AG04449 (cell line): ENCODE measurements at regions not wholly inside any gene's neighbourhood (a gene's known extent, or its start where the extent isn't known, plus 50 kb on each side); places are given as distances from the start of the nearest gene placed in this dataset.

Experiments
- CTCF ChIA-PET: fragments of 350-600 bp; formaldehyde crosslinking; extraction: SDS; loops from one replicate; lab custom pipeline; 2021; ENCODE audit warnings: antibody characterized with exemption; lab: Yijun Ruan, JAX
- POLR2A ChIA-PET: fragments of 400-600, 350-600 bp; formaldehyde crosslinking; extraction: SDS; loops from one replicate; lab custom pipeline; 2020; ENCODE audit warnings: antibody characterized with exemption, inconsistent platforms; lab: Yijun Ruan, JAX
- DNase-seq: peaks from one replicate; pipeline ENCODE4 v3.0.0-alpha.2; 2010; ENCODE audit warnings: low read depth, low spot score
- H3K4me3 ChIP-seq: 2 replicates; pipeline ENCODE4 v1.5.1; 2011; ENCODE audit warnings: low read depth, mild to moderate bottlenecking, control low read depth, low read length
- CTCF ChIP-seq: IDR thresholded peaks from one replicate; pipeline ENCODE4 v1.5.1; 2011; ENCODE audit warnings: mild to moderate bottlenecking, moderate library complexity, low read length, control low read depth, inconsistent platforms; ENCODE audit not compliant: insufficient read depth; ENCODE audit errors: missing control alignments

- CTCF ChIA-PET, result interaction anchor here (2.0 kb wide), 1 partner anchor 9 kb away, joined by 7 read pairs; no protein-coding TSS in a partner anchor
- H3K4me3 ChIP-seq, result no peak overlapping the region
- DNase-seq, result no peak
- no peak for TF ChIP-seq CTCF
- POLR2A ChIA-PET, result no interaction called here
These were observed 125.0 kb upstream of the PITX1 start for GRCh38 chr5:135158982-135159381.

GRCh38 chr5:135158314-135158697 is 124.3 kb upstream of the PITX1 start:
- no peak for TF ChIP-seq CTCF
- ChIA-PET POLR2A (no interaction called here), CTCF (interaction anchor here (2.0 kb wide), 1 partner anchor 9 kb away, joined by 7 read pairs; no protein-coding TSS in a partner anchor)
- H3K4me3 ChIP-seq, result no peak overlapping the region
- DNase-seq, result no peak

- ChIA-PET POLR2A (no interaction called here), CTCF (interaction anchor here (1.1 kb wide), 1 partner anchor 33 kb away, joined by 3 read pairs; no protein-coding TSS in a partner anchor)
- H3K4me3 ChIP-seq, result no peak overlapping the region
- no peak for TF ChIP-seq CTCF
- no peak for DNase-seq
These were observed 123.6 kb upstream of the PITX1 start for GRCh38 chr5:135157421-135158313.

GRCh38 chr5:135156715-135157404 is 122.8 kb upstream of the PITX1 start:
- TF ChIP-seq CTCF, result no peak
- DNase-seq, result no peak
- H3K4me3 ChIP-seq, result no peak overlapping the region
- CTCF ChIA-PET, result interaction anchor here (1.1 kb wide), 1 partner anchor 34 kb away, joined by 3 read pairs; no protein-coding TSS in a partner anchor
- POLR2A ChIA-PET, result no interaction called here

GRCh38 chr5:135156337-135156714 is 122.3 kb upstream of the PITX1 start:
- CTCF ChIA-PET, result no interaction called here

More at GRCh38 chr5:135156337-135156714, 122.3 kb upstream of the PITX1 start:
- POLR2A ChIA-PET, result no interaction called here
- H3K4me3 ChIP-seq, result no peak overlapping the region
- TF ChIP-seq CTCF, result no peak
- DNase-seq, result no peak
